ENCODE measurements at regions not wholly inside any gene's neighbourhood (a gene's known extent, or its start where the extent isn't known, plus 50 kb on each side); places are given as distances from the start of the nearest gene placed in this dataset.

DNA sequence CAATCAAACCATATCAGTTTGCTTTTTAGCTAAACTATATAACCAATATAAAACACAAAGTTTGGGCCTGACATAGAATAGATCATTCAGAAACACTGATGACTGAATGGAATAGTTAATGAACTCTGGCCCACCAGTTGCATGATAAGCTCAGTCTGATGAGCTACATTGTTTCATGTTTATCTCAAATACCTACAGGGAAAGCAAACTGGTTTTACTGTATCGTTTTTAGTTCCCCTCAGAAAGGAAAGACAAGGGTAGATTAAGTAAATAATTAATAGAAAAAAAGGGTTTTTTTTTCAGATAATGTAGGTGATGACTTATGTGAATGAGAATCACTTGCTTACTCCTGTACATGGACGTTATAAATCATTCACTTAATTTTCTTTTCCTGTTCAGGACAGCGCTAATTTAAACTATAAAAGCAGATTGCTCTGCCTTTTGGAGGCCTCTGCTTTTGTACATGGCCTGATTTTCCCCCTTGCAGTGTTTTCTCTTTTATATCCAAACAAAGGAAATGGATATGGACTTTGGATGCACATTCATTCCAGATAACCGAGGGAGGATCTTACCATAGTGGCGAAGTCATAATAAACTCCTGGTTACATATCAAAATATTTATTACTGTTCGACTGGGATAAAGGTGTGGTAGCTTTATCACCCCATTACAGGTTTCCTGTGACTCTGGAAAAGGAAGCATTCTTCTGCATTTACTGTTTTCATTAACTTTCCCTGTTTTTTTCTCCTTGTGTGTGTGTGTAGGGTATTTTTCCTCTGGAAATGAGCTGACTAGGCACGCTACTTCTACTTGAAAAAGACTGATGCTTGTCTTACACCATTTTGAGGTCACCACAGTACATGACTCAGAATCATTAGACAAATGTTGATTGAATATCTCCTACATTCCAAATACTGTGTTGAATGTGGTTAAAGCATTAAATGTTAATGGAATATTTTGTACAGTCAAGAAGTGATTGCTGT is 373.1 kb upstream of the HS3ST1 start:
- DNase-seq: no peak

DNA sequence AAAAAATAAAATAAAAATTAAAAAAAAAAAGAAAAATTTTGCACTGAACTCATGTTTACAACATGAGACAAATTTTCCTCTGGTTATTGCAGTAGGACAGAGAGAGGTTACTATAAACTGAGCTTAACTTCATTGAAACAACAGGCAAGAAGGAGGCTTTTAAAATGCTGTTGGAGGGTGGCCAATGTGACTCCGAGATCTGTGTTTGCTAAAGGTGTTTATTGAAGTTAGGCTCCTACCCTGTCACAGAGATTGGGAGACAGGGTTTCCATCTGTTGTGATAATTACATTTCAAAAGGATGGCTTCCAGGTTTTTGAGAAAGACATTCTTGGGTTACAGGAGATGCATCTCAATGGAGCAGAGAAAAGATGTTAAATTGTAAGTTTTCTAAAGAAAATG is 370.5 kb upstream of the HS3ST1 start:
- DNase-seq: no peak

DNA sequence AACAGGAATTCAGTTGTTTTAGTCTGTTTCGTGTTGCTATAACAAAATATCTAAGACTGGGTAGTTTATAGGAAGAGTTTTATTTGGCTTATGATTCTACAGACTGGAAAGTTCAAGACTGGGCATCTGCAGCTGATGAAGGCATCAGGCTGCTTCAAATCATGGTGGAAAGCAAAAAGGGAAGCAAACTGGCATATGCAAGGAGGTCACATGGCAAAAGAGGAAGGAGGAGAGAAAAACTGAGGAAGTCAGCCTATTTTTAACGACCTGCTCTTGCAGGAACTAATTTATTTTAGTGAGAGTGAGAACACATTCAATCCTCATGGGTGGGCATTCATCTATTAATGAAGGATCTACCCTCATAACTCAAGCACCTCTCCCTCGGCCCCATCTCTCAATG is 363.1 kb upstream of the HS3ST1 start:
- no peak for DNase-seq

DNA sequence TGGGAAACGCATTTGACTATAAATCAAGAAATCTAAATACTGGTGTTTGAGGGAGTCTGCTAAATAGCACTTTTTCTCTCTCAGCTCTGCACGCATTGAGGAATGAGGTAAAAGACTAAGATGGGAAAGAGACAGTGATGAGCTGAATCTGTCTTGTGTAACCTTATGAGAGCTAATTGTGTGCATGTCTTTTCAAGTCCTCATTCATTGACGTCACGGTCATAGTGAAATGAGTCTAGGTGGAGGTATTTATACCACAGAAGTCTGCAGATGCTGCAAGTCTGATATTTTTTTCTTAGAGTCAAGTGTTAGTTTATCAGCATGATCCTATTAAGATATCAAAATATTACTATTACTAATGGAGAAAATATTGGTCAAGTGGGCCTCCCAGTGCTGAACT is 361.5 kb upstream of the HS3ST1 start:
- no peak for DNase-seq

DNA sequence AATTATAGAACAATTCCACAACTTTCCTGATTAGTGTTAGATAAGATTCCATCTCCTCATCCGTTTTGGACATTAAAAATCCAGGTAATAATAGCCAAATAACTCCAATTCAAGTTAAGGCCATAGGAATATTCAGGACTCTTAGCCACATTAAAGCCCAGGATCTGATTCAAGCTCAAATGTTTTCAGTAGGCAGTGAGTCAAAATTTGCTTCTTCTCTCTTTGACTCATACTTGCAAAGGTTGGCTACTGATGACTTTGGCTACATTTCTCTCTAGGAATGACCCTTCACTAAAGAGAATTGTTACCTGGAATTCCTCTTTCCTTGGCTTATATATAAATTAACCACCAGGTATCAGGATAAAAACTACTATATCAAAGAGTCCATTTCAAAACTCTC is 354.9 kb upstream of the HS3ST1 start:
- no peak for DNase-seq

DNA sequence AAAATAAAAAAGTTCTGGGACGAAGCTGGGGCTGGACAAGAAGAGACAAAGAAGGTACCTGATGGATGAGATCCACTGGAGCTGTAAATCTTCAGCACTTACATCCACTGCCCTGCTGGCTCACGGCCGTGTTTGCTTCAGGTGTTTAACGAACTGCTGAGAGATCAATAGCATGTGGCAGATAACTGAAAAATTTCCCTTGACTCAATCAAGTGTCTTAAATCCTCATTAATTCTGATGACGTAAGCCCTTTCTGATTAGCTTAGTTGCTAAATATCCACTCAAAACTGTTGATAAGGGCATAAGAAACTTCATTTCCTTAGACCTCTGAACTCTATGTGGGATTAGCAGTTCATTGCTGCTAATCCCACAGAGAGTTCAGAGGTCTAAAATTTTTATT is 354.2 kb upstream of the HS3ST1 start:
- no peak for DNase-seq

DNA sequence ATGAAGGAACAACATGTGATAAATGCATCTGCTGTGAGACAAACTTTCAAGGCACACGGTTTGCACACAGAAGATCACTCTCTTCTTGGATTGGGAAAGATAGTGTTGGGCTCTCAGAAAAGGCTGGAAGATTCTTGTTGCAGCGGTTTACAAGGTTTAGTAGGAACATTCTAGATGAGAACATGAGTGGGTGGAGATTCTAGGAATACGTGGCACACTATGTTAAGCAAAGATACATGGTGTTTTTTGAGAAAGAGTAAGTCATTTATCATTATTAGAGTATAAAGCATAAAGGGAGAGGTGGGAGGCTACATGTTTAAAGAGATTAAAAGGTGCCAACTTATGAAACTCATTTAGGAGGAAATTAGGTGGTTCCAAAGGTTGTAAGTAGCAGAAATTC is 348.8 kb upstream of the HS3ST1 start:
- no peak for DNase-seq

DNA sequence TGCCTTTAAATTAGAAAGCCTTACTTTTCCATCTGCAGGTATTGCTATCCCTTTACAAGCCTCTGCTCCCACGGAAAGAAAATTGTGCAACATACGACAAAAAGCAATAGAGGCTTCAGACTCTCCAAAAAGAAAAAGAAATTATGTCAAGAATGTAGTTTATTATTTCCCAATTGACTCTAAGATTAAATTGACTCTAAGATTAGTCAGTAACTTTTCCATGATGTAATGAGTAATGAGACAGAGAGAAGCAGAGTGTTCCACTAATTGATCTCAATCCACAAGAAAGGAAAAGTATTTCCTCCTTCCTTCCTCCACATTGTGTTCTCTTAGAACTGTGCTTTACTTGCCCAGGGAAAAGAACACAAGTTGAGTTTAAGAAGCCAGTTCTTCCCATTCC is 345.7 kb upstream of the HS3ST1 start:
- no peak for DNase-seq

DNA sequence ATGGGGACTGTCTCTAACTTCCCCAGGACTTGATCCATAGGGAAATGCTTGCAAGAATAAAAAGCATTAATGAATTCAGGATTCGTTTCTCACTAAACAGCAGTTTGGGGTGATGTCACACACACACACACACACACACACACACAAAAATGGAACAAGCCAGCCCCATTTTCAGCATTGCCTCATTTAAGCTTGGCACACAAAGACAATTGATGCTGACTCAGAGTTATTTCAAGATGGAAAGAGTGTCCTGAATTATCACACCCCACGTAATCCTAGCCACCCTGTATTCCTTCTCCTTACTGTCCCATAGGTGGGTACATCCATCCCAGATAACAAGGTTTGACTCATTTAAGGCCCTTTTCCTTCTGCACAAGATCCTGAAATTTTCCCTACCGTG is 345.1 kb upstream of the HS3ST1 start:
- no peak for DNase-seq

DNA sequence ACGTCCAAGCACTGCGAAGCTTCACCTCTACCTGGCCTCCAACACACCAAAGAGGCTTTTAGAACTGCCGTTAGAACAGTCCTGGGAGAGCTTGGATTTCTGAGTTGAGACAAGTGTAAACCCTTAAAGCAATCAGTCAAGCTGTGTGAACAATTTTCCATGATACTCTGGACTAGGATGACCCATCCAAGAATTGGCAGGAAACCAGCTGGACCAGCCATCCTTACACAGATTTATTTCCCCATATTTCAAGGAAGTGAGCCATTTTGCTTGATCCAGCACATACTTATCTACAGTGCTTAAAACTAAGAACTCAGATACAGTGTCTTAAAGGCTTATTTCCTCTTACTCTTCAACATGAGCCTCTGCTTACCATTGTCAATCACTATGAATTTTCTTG is 340.7 kb upstream of the HS3ST1 start:
- no peak for DNase-seq

DNA sequence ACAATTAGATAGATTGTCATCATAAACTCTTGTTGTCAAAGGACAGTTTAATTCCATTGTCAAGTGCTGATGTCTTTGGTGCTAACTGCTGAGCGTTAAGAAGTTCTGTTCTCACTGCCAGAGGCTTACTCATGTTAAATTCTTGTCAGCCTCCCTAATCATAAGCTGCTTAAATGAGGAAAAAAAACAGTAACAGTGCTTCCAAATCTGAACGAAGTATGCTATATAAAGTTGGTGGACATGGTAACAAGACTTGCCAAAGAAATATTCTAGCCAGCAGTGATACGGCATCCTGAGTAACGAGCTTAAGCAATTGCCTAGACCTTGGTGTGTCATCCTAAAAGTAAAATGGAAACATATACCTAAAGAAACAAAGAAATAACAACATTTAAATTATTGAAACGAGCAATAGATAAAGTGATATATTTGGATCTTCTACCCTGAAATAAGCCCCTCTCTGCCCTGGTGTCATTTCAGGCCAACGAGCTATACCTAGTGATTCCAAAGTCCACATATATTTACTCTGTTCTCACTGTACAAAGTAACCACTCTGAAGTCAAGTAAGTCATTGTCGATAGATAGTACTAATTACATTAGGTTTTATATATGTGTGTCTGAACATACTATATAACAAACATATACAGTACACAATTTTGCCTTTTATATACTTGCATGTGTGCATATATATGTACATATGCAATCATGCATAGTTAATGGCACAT is 339.7 kb upstream of the HS3ST1 start:
- no peak for DNase-seq

DNA sequence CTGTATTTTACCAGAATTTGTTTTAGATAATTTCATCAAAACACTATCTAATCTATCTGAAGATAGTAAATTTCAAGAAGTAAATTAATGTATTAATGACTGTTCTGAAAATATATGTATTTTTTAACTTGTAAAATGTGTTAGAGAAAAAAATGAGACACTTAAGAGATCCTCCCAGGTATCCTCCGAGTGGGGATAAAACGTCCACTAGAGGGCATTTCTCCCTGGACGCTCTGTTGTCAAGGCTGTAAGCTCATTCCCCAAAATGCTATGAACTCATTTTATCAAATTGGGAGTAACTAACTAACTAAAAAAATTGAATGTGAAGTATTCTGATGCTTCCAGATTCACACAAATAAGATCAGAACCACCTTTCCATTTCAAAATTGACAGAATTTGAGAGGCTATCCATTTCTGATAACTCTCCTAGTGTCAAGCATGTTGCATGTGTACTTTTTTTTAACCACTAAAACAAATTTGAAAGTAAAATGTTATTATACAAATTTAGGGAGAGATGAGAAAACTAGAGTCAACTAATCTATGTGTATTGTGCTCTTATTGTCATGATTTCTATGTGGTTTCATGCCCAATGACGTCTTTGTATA is 337.3 kb upstream of the HS3ST1 start:
- no peak for DNase-seq

DNA sequence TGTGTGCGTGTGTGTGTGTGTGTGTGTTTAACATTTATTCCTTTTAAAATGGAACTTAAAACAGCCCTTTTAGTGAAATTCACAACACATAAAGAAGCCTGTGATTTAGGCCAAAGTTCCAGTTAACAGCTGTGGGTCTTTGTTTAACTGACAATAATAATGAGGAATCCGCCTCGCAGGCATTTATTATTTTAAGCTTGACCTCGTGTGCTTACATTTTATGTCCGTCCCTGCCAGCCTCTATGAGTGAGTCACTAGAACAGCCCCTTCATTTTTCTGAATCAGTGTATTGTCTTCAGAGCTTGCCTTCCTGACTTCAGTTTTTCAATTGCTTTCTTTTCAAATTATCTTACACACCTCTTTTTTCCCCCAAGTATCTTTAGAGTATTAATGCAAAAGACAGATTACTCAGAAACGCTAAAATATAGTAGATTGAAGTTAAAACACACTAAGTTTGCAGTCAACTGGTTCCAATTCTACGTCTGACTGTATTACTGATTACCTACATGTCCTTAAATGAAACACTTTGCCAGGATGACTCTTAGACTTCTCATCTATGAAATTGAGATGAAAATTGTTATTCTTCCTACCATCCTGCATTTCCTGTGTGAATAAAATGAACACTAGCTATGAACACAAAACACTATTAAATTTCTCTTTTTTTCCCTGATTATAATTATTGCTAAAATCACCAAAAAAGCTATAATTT is 319.6 kb upstream of the HS3ST1 start:
- no peak for DNase-seq

DNA sequence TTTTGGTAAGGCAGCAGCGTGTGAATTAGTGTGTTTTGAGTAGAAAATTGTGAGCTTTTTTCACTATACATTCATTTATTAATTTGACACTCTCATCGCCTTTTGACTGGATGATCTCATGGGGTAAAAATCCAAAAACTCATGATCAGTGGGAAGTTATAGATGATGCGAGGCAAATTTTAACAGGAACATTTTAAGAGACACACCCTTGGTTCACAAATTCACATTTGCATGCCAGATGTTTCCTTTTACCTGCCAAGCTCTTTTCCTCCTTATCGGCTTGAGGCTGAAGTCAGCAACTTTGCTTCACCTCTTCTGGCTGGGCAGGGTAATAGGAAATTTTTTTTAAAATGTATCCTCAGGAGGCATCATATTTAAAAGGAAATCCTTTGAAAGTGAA is 318.0 kb upstream of the HS3ST1 start:
- no peak for DNase-seq

DNA sequence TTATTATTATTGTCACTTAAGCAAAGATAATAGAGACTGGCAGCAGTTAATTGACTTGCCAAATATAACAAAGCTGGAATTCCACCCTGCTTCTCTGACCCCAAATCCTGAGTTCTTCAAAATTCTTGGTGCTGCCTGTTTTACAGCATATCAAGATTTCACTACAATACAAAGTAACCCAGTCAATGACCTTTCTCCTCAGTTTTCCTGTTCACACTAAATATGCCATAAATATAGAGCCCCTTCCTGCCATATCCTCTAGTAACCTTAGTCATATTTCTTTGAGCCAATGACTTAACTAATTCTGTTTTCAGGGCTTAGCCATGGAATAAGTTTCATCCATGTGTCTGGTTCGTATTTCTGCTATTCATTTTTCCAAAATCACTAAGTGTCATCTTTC is 315.3 kb upstream of the HS3ST1 start:
- no peak for DNase-seq

DNA sequence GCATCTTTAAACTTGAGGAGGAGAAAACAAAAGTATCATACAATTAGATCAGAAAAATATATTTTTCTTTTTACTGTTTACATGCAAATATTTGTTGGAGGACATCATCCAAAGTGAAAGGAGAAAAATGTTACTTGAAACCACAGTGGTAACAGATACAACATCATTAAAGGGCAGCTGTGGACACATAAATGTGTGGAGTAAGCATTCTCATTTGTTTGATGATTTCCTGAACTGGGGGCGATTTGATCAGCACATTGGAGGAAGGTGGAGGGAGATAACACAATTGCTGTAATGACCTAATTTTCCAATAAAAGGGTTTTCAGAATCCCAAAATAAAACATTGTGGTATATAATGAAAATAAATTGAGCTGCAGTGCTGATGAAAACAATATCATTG is 314.5 kb upstream of the HS3ST1 start:
- no peak for DNase-seq

DNA sequence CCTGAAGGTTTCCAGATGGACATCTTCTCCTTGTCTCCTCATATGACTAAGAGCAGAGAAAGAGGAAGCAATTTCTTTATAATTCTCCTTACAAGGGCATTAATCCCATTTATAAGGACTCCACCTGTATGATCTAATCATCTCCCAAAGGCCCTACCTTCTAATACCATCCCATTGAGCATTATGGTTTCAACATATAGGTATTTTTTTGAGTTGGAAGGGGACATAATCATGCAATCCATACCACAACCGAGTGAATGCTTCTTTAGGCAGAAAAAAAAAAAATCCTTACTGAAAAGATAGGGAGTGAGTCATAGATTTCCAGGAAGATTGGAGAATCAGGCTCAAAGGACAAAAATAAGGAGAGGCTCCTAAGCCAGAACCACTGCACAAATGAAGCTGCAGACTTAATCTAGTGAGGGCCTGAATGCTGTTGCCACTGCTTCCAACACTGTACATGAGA is 312.5 kb upstream of the HS3ST1 start:
- no peak for DNase-seq

DNA sequence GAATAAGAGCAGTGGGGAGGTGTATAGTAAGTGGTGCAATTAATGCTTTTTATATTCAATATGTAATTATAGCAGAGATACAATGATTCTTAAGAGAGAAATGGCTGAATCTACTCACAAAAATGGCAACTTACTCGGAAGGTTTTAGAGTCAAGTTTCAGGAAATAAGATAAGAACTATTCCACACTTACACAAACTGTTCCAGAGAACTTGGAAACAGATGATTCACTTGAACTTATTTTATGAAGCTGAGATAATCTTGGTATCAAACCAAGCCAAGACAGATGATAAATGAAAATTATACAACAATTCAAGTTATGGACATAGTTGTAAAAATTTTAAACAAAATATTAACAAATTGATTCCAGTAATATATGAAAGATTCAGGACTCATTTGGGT is 311.3 kb upstream of the HS3ST1 start:
- no peak for DNase-seq

DNA sequence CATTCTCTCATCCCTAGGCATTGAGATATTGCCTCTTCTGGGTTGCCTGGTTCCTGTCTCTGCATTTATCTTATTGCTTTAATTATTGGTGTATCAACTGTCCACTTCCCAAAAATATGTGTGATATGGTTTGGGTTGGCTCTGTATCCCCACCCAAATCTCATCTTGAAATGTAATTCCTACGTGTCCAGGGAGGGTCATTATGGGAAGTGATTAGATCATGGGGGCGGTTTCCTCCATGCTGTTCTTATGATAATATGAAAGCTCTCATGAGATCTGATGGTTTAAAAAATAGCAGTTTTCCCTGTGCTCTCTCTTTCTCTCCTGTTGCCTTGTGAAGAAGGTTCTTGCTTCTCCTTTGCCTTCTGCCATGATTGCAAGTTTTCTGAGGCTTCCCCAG is 308.3 kb upstream of the HS3ST1 start:
- DNase-seq: no peak

DNA sequence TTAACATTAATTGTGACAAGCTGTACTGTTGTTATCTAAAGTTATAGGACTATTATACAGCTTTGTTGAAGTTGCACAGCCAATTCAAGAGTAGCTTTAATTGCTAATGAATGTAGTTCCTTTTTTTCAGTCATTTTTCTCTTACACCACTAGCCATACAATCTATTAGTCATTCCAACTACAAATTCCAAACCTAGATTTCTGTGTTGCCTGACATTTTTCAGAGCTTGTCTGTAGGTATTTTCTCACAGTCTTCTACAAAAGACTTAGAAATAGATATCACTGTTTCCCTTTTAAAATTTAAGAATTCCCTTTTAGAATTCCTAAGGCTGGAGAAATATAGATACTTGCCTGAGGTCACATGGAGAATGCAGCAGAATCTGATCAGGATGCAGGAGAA is 307.0 kb upstream of the HS3ST1 start:
- DNase-seq: no peak

DNA sequence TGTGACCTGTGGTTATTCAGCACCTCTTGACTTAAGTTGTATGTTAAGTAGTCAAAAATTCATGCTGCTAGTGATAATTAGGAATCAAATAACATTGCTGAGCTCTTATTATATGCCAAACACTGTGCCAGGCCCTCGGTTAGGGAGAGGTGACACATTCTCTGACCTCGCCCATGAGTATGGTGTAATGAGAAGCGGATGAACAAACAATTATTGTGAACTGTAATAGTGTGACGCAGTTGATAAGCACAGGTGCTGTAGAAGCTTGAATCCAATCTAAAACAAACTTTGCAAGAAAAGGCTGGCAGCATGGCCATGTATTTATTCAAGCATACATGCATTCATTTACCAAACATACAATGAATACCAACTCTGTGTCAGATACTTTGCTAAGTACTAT is 303.5 kb upstream of the HS3ST1 start:
- DNase-seq: no peak

DNA sequence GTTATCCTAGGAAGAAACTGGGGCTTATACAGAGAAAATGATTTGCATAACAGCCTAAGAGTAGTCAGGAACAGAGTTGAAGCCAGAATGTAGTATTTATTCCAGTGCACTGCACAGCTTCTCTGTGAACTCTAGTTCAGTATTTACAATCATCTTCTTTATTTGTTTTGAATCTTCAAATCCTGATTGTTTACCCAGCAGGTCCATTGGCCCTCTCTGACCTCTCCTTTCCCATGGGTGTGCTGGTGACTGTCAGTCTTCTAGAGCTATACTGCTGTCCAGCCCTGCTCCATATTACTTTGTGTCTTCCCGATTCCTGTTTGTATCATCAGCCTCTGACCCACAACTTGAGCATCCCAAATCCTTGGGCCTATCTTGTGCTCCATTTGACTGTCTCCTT is 301.9 kb upstream of the HS3ST1 start:
- no peak for DNase-seq

DNA sequence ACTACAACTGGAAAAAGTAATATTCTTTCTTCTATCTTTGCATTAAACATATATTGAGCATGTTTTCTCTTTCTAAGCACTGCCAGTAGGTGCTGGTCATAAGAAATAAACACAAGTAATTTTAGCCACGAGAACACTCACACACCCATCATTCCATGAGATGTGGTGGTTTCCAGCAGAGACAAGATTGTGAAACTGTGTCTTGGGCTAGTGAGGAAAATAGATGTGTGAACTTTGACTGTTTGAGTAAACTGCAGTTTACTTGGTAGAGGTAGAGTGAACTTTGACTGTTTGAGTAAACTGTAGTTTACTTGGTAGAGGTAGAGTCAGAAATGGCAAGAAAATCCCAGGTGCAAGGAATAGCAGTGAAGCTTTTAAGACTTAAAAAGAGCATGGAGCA is 300.9 kb upstream of the HS3ST1 start:
- no peak for DNase-seq
